HG03045 (cell line): ENCODE measurements at regions not wholly inside any gene's neighbourhood (a gene's known extent, or its start where the extent isn't known, plus 50 kb on each side); places are given as distances from the start of the nearest gene placed in this dataset.

ENCODE experiments used
- ATAC-seq: cut with Tn5 transposase; IDR thresholded peaks from one replicate; pipeline ENCODE4 v1.9.1; 2021; ENCODE audit warnings: mild to moderate bottlenecking, moderate library complexity; ENCODE audit not compliant: unreplicated experiment

GRCh38 chr4:123092586-123092985, 170.2 kb upstream of the NUDT6 start:
- no peak for ATAC-seq

- no peak for ATAC-seq
These were observed 170.8 kb upstream of the NUDT6 start for GRCh38 chr4:123093236-123093635.

DNA sequence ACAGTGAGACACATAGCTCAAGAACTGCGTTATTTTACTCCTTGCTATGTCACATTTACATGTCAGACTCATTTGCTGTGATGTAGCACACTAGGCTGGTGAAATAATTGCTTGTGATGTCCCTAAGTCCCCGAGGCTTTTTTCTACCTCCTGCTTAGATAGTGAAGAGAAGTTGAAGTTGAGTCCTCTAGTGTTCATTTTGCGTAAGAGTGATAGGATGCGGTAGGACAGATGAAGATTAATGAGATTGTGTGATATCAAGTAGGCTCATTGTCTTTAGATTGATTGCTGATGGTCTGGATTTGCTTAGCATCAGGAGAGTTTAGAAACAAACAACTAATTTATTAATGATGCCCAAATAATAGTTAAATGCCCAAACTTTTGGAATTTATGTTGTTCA, 173.6 kb upstream of the NUDT6 start:
- ATAC-seq, result no peak

GRCh38 chr4:123102897-123103471, 180.6 kb upstream of the NUDT6 start:
- ATAC-seq, result no peak

DNA sequence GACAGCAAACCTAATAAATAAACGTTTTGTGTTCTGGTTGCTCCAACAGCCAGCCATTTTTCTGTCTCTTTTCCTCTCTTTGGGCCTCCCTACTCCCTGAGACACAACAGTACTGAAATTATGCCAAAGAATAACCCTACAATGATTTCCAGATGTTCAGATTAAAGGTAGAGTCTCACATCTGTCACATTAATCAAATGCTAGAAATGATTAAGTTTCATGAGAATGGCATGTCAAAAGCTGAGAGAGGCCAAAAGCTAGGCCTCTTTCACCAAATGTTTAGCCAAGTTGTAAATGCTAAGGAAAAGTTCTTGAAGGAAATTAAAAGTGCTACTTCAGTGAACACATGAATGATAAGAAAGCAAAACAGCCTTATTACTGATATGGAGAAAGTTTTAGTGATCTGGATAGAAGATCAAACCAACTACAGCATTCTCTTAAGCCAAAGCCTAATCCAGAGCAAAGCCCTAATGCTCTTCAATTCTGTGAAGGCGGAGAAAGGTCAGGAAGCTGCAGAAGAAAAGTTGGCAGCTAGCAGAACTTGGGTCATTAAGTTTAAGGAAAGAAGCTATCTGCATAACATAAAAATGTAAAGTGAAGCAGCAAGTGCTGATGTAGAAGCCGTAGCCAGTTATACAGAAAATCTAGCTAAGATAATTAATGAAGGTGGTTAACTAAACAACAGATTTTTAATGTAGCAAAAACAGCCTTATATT, 182.1 kb upstream of the NUDT6 start:
- no peak for ATAC-seq

GRCh38 chr4:123105026-123105420, 182.6 kb upstream of the NUDT6 start:
- no peak for ATAC-seq

- ATAC-seq, result no peak
These were observed 184.3 kb upstream of the NUDT6 start for GRCh38 chr4:123106747-123107146.

GRCh38 chr4:123107444-123108252, 185.3 kb upstream of the NUDT6 start:
- no peak for ATAC-seq

DNA sequence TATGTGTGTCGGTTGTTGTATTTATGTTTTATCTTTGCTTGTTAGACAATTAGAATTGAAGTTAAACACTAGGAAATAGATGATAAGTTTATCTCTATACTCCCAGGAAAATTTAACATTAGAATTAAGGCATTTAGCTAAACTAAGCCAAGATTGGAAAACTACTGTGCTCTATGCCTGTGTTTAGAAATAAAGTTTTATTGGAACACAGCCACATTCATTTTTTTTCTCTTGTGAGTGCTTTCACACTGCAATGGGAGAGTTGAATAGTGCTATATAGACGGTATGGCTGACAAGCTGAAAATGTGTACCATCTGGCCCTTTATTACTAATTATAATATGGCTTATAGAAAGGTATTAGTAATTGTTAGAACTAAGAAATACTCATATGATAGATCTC, 186.7 kb upstream of the NUDT6 start:
- no peak for ATAC-seq

- ATAC-seq, result no peak
These were observed 187.8 kb upstream of the NUDT6 start for GRCh38 chr4:123110147-123110546.

DNA sequence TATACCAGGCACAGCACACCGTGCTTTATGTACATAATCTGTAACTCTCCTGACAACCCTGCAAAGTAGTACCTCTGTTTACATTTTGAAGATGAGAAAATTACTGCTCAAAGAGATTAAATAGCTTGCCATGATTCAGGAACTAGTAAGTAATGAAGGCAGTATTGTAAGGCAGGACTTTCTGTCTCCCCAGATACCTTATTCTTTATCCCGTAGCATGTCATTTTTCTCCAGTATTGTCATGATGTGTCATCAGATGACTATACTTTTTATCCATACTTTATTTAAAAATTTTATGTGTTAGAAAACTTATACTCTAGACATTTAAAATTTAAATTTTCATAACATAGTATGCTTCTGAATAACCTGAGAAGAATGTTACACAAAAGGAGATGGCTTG, 188.3 kb upstream of the NUDT6 start:
- no peak for ATAC-seq

DNA sequence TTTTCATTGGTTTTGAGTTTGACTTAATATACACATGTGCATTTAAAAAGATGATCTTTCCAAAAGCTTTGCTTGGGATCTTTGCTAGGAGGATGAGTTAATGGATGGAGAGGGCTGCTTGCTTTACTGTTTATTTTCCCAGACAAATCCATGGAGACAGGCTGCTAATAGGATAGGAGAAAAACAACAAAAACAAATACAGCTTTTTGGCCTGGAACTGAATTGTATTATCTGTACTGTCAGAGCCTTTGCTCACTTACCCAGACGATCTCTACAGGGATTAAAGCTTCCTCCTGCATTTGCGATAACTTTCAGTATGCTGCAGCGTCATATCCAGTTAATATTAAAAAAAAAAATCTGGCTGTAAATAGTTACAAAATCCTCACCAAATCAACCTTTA, 190.8 kb upstream of the NUDT6 start:
- no peak for ATAC-seq

GRCh38 chr4:123114084-123114914, 191.9 kb upstream of the NUDT6 start:
- no peak for ATAC-seq

DNA sequence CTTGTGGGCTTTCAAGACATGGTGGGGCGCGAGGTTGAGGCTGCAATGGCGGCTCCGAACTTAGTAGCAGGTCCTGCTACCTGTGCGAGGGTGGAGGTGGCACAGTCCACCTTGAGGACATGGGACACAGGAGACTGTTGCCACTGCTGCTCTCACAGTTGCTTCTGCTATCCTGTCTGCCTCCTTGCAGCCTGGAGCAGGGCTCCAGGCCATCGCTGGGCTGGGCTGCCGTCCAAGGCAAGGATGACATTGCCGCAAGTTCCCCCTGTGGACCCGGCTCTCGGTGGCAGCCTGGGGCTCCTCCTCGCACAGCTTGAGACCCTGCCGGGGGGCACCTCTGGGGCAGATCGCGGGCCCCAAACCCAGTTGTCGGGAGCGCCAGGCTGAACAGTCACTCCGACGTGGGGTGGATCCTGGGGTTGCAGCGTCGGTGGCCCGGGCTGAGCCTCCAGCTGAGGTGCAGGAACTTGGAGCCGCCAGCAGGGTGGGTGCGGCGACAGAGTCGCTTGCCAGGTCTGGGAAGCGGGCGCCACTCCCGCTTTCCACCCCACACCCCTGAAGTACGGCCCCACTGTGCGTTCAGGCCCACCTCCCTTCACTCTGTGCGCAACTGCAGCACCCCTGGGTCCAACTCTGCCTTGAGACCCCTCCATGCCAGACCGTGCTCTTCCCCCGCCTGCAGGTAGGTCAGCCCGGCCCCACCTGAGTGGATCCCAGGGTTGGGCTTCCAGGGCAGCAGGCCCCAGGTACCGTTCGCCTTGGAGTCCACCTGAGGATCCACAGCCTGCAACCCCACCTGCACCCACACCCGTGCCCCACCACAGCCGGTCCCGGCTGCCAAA, 192.7 kb upstream of the NUDT6 start:
- ATAC-seq, result no peak

DNA sequence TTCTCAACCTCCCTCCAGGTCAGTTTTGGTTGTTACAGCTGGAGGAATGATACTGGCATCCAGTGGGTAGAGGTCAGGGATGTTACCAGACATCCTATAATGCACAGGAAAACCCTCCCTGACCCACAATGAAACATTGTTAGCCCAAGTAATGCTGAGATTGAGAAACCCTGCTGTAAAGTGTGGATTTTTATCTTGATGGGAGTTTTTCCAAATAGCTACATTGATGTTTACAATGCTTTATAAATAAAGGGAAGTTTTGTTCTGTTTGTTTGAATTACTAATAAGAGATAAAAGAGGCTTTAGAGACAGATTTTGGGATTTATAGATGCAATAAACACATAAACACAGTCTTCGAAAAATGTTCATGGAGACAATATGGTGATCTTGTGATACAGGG, 194.0 kb upstream of the NUDT6 start:
- no peak for ATAC-seq

GRCh38 chr4:123120473-123120872, 198.1 kb upstream of the NUDT6 start:
- no peak for ATAC-seq

DNA sequence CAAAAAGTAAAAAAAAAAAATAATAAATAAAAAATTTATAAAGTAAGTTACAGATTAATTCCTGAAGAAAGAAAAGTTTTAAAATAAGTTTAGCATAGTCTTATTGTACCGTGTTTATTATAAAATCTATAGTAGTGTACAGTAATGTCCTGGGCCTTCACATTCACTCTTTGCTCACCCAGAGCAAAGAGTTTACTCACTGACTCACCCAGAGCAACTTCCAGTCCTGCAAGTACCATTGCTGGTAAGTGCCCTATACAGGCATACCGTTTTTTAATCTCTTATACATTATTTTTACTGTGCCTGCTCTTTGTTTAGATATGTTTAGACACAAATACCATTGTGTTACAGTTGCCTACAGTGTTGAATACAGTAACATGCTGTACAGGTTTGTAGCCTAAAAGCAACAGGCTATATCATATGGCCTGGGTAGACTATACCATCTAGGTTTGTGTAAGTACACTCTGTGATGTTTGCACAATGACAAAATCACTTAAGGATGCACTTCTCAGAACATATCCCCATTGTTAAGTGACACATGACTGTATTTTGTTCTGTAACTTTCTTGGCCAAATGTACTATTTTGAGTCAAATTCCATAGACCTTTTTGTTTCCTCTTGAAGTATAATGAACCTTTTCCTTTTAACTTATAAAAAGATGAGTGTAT, 199.0 kb upstream of the NUDT6 start:
- ATAC-seq, result no peak

DNA sequence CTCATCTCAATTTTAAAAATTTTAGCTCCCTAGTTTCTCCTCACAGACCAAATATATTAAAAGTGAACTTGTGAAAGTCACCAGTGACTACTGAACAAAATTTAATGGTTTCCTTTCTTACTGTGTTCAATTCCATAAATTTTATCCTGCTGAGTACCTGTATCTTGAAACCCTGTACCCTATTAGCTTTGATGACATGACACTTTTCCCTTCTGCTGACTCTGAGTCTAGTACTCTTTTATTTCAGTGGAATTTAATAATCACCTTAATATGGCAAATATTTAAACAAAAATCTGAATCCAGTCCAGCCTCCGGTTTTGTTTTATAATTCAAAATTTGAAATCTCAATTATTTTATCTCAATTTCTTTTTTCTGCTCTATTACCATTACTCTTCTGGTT, 203.1 kb upstream of the NUDT6 start:
- no peak for ATAC-seq

DNA sequence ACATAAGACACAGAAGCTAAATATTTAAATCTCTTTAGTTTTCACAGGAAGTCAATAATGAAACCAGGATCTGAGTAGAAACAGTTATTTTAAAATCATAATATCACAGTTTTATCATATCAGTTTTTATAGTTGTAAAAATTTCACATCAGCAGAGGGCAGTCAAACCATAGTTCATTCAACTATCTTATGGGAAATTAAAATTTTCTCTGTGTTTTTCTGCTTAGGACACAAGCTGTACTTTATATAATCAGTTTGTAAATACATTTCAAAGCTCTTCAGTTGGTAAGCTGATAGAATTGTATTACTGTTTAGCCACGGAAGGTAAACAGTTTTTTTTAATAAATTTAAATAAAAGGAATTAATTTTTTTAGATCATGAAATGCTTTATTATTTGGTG, 204.8 kb upstream of the NUDT6 start:
- no peak for ATAC-seq

DNA sequence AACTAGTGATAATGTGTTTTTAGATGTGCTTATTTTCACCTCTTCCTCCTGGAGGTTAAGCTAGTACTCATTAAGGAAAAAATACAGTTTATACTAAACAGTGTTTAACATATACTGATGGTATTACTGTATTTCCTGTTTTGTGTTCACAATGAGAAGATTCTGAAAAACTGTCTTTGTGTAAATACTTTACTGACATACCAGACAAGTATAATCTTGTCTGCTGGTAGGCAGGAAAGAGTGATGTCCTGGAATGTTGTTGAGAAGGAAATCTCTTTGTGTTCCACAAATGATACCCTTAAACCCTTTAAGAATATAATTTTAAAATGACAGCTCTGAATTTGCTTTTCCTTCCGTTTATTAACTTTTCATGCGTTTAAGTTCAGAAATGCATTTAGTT, 205.5 kb upstream of the NUDT6 start:
- ATAC-seq, result no peak
